SK-N-SH (cell line): ENCODE measurements at regions not wholly inside any gene's neighbourhood (a gene's known extent, or its start where the extent isn't known, plus 50 kb on each side); places are given as distances from the start of the nearest gene placed in this dataset.

Source experiments
- CTCF ChIA-PET: fragments of 300-600, 350-600 bp; formaldehyde crosslinking; extraction: SDS; loops from one replicate; lab custom pipeline; 2021; lab: Yijun Ruan, JAX
- POLR2A ChIA-PET: fragments of 350-600 bp; sonication (Branson Sonifier 250); formaldehyde crosslinking; extraction: SDS; loops from one replicate; lab custom pipeline; 2020; ENCODE audit warnings: antibody characterized with exemption, inconsistent platforms; lab: Yijun Ruan, JAX
- DNase-seq: peaks from one replicate; pipeline ENCODE4 v3.0.0; 2012
- H2AFZ ChIP-seq: fragments of 200-600 bp; sonication (generic); 2 replicates; pipeline ENCODE4 v1.8.1; 2016; ENCODE audit warnings: antibody characterized with exemption, mild to moderate bottlenecking, low read depth
- H3F3A ChIP-seq: fragments of 200-600 bp; sonication (generic); replicated peaks from 2 replicates; pipeline ENCODE3; 2016; ENCODE audit warnings: antibody characterized with exemption, mild to moderate bottlenecking; ENCODE audit not compliant: insufficient read depth
- H3K27ac ChIP-seq, 2 experiments: fragments of 200-500 bp in 1 of 2; fragments of 200-600 bp in 1 of 2; sonication (Bioruptor generic) in 1 of 2; sonication (generic), shearing (Covaris generic) in 1 of 2; 2 replicates each; pipeline versions ENCODE4 v1.5.1 to v1.6.1; 2014 to 2016; ENCODE audit warnings: low read depth in 2 of 2, inconsistent platforms in 1 of 2, low read length in 1 of 2, mild to moderate bottlenecking in 1 of 2, mixed read lengths in 1 of 2
- H3K27me3 ChIP-seq: fragments of 200-600 bp; sonication (generic), shearing (Covaris generic); 2 replicates; pipeline ENCODE4 v1.6.1; 2016; ENCODE audit warnings: mixed run types; ENCODE audit not compliant: insufficient read depth
- H3K36me3 ChIP-seq, 2 experiments: fragments of 200-500 bp in 1 of 2; fragments of 200-600 bp in 1 of 2; sonication (Bioruptor generic) in 1 of 2; sonication (generic) in 1 of 2; replicated peaks in 1 of 2; 2 replicates each; pipeline versions ENCODE3 to v1.5.1; 2014 to 2016; ENCODE audit warnings: low read length in 1 of 2, mild to moderate bottlenecking in 1 of 2; ENCODE audit not compliant: insufficient read depth in 2 of 2, control insufficient read depth in 1 of 2
- H3K4me1 ChIP-seq, 2 experiments: fragments of 200-500 bp in 1 of 2; fragments of 200-600 bp in 1 of 2; sonication (Bioruptor generic) in 1 of 2; sonication (generic), shearing (Covaris generic) in 1 of 2; 2 replicates each; pipeline versions ENCODE4 v1.5.1 to v1.6.1; 2014 to 2016; ENCODE audit warnings: low read depth in 1 of 2, low read length in 1 of 2, mixed run types in 1 of 2; ENCODE audit not compliant: insufficient read depth in 2 of 2, control insufficient read depth in 1 of 2
- H3K4me2 ChIP-seq: fragments of 200-600 bp; sonication (generic), shearing (Covaris generic); 2 replicates; pipeline ENCODE4 v1.6.1; 2017; ENCODE audit warnings: mixed run types
- H3K4me3 ChIP-seq, 2 experiments: fragments of 200-500 bp in 1 of 2; fragments of 200-600 bp in 1 of 2; sonication (Bioruptor generic) in 1 of 2; sonication (generic), shearing (Covaris generic) in 1 of 2; 2 replicates each; pipeline versions ENCODE4 v1.5.1 to v1.8.1; 2014 to 2016; ENCODE audit warnings: low read depth in 2 of 2, inconsistent platforms in 1 of 2, low read length in 1 of 2, mild to moderate bottlenecking in 1 of 2, mixed read lengths in 1 of 2, moderate library complexity in 1 of 2
- H3K79me2 ChIP-seq: fragments of 200-600 bp; sonication (generic); 2 replicates; pipeline ENCODE4 v1.8.1; 2017; ENCODE audit warnings: mild to moderate bottlenecking; ENCODE audit not compliant: insufficient read depth
- H3K9ac ChIP-seq: fragments of 200-600 bp; sonication (generic); 2 replicates; pipeline ENCODE4 v1.6.1; 2017; ENCODE audit warnings: mixed run types
- H3K9me2 ChIP-seq: fragments of 200-600 bp; sonication (generic); 2 replicates; pipeline ENCODE4 v1.6.1; 2017; ENCODE audit warnings: mixed run types
- H3K9me3 ChIP-seq: fragments of 200-600 bp; sonication (generic); 2 replicates; pipeline ENCODE4 v1.6.1; 2017; ENCODE audit warnings: mixed run types, mild to moderate bottlenecking, moderate library complexity
- H4K20me1 ChIP-seq: fragments of 200-600 bp; sonication (generic); 2 replicates; pipeline ENCODE4 v1.6.1; 2017; ENCODE audit warnings: mild to moderate bottlenecking, mixed run types; ENCODE audit not compliant: insufficient read depth
- CHD2 ChIP-seq: fragments of 150-350 bp; IDR thresholded peaks from 2 replicates; pipeline ENCODE4 v1.6.1; 2018; ENCODE audit warnings: low read length; ENCODE audit not compliant: partially characterized antibody
- ELF1 ChIP-seq: IDR thresholded peaks from 2 replicates; pipeline ENCODE4 v1.4.0; 2012
- EZH2phosphoT487 ChIP-seq: fragments of 200-600 bp; sonication (generic); IDR thresholded peaks from 2 replicates; pipeline ENCODE4 v1.6.1; 2017; ENCODE audit warnings: low read depth, mixed run types, mild to moderate bottlenecking, antibody characterized with exemption, moderate library complexity, borderline replicate concordance
- FOSL2 ChIP-seq: IDR thresholded peaks from 2 replicates; pipeline ENCODE4 v1.4.0; 2012; ENCODE audit warnings: low read depth, mild to moderate bottlenecking, moderate library complexity, borderline replicate concordance
- FOXJ3 ChIP-seq: sonication (generic); formaldehyde crosslinking; IDR thresholded peaks from 2 replicates; pipeline ENCODE4 v1.5.1; 2020; ENCODE audit warnings: mild to moderate bottlenecking, missing genetic modification reagents
- FOXM1 ChIP-seq: IDR thresholded peaks from 2 replicates; pipeline ENCODE4 v1.4.0; 2012; ENCODE audit warnings: low read depth, mild to moderate bottlenecking
- GABPA ChIP-seq: IDR thresholded peaks from 2 replicates; pipeline ENCODE4 v1.4.0; 2012; ENCODE audit warnings: low read depth, mild to moderate bottlenecking
- GATA2 ChIP-seq: sonication (generic); formaldehyde crosslinking; IDR thresholded peaks from 2 replicates; pipeline ENCODE4 v1.5.0; 2020; ENCODE audit warnings: mild to moderate bottlenecking, missing genetic modification reagents
- IRF3 ChIP-seq: fragments of 150-350 bp; IDR thresholded peaks from 2 replicates; pipeline ENCODE4 v1.6.1; 2016; ENCODE audit warnings: mild to moderate bottlenecking, low read depth, low read length
- JUND ChIP-seq: IDR thresholded peaks from 2 replicates; pipeline ENCODE4 v1.4.0; 2012
- MXI1 ChIP-seq: IDR thresholded peaks from 2 replicates; pipeline ENCODE4 v1.6.1; 2012; ENCODE audit warnings: mild to moderate bottlenecking, low read depth, low read length, improper control_type of control experiment
- PBX3 ChIP-seq: IDR thresholded peaks from 2 replicates; pipeline ENCODE4; 2012
- POLR2AphosphoS5 ChIP-seq: IDR thresholded peaks from 2 replicates; pipeline ENCODE4 v1.6.1; 2012; ENCODE audit warnings: low read depth, low read length
- RAD21 ChIP-seq: IDR thresholded peaks from 2 replicates; pipeline ENCODE4 v1.6.1; 2012; ENCODE audit warnings: mild to moderate bottlenecking, low read length
- REST ChIP-seq: IDR thresholded peaks from 2 replicates; pipeline ENCODE4 v1.6.1; 2012; ENCODE audit warnings: mild to moderate bottlenecking, low read depth, low read length, moderate library complexity
- RFX5 ChIP-seq: IDR thresholded peaks from 2 replicates; pipeline ENCODE4 v1.6.1; 2012; ENCODE audit warnings: mild to moderate bottlenecking, improper control_type of control experiment, low read length
- RXRA ChIP-seq: IDR thresholded peaks from 2 replicates; pipeline ENCODE4 v1.4.0; 2012; ENCODE audit warnings: low read depth, mild to moderate bottlenecking, borderline replicate concordance
- TAF1 ChIP-seq: IDR thresholded peaks from 2 replicates; pipeline ENCODE4 v1.6.1; 2012; ENCODE audit warnings: low read depth, mild to moderate bottlenecking, low read length, moderate library complexity, borderline replicate concordance
- USF1 ChIP-seq: IDR thresholded peaks from 2 replicates; pipeline ENCODE4 v1.4.0; 2012; ENCODE audit warnings: low read depth, borderline replicate concordance
- YY1 ChIP-seq: IDR thresholded peaks from 2 replicates; pipeline ENCODE4 v1.4.0; 2012; ENCODE audit warnings: low read depth, mild to moderate bottlenecking
- WGBS: methylation state at CpG from one replicate; pipeline ENCODE4 v1.1.6; 2017; ENCODE audit warnings: low lambda C conversion rate; 5-methylcytosine and 5-hydroxymethylcytosine counted together
- TF ChIP-seq, protein P1 (sequence below): fragments of 200-600 bp; sonication (generic); IDR thresholded peaks from 2 replicates; pipeline ENCODE4 v1.6.1; 2017; ENCODE audit warnings: antibody characterized with exemption, mild to moderate bottlenecking, moderate library complexity

DNA sequence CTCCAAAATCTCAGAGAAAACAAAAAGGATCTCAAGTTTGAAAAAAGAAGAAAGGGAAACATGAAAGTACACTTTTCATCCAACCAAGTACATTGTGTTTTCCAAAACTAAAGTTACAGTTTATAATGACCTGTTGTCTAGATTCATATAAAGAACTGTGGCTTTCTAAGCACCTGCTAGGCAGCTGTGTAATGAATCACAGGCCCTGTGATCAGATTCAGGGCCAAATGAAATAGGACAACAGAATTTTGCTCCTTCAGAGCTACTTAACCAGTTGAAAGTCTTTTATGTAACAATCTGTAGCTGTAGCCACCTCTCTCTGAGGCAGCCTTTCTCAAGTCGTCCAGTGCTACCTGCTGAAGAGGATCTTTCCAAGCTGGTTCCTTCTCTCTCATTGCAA is 960.0 kb upstream of the RAG2 start:
- Histone ChIP-seq H3K79me2 (no peaks in the 10 kb centered on the region), H3F3A (no peaks in the 10 kb centered on the region), H3K9me2 (no peaks in the 10 kb centered on the region), H3K4me3 (no peak overlapping the region), H3K36me3 (no peaks in the 10 kb centered on the region), H3K4me2 (no peak overlapping the region), H3K9ac (no peak overlapping the region), H3K9me3 (no peaks in the 10 kb centered on the region), H4K20me1 (no peaks in the 10 kb centered on the region), H3K27me3 (no peaks in the 10 kb centered on the region), H2AFZ (0 out of 2 replicates have a peak overlapping the region, but pooled peaks have one; percentile 8), H3K4me1 (peaks cover 3 to 15% of the 10 kb centered on the region in 2 experiments; a peak in 2 of 4 replicates), H3K27ac (no peak overlapping the region)
- TF ChIP-seq EZH2phosphoT487: no peak
- no peak for TF ChIP-seq IRF3
- TF ChIP-seq YY1: no peak
- no peak for TF ChIP-seq FOXJ3 (CRISPR knock-in tag)
- TF ChIP-seq GATA2 (CRISPR knock-in tag): no peak
- TF ChIP-seq PBX3: no peak
- TF ChIP-seq CHD2: no peak
- no peak for TF ChIP-seq USF1
- no peak for TF ChIP-seq RXRA
- no peak for TF ChIP-seq ELF1
- TF ChIP-seq POLR2AphosphoS5: no peak
- TF ChIP-seq MXI1: no peak
- TF ChIP-seq JUND: no peak
- no peak for TF ChIP-seq FOSL2
- POLR2A ChIA-PET: no interaction called here
- CTCF ChIA-PET: no interaction called here
- no peak for DNase-seq
- 24% methylated on average over 1 of the region's 1 CpG for WGBS

DNA sequence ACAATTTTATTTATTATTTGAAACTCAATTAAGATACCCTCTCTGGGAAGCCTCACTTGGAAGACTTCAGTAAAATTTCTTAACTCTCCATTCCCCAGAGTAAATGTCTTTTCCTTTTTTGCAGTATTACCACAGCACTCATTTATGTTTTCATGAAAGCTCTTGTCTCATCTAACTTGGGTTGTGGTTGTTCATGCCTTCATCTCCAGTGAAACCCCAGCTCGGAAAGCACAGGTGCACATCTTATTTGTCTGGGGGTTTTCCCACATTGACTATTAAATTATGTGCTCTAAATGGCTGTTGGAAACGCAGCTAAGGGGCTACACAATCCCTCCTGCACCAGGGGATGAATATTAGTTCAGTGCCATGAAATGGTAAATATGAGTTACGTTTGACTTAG is 954.2 kb upstream of the RAG2 start:
- H3K4me2 ChIP-seq: no peak overlapping the region
- no peak for TF ChIP-seq ELF1
- no peak for TF ChIP-seq RFX5
- no peak for TF ChIP-seq FOXM1
- no peak for TF ChIP-seq FOXJ3 (CRISPR knock-in tag)
- no peak for TF ChIP-seq REST
- TF ChIP-seq TAF1: no peak
- TF ChIP-seq RXRA: no peak
- no peak for TF ChIP-seq GABPA
- TF ChIP-seq, protein P1, sequence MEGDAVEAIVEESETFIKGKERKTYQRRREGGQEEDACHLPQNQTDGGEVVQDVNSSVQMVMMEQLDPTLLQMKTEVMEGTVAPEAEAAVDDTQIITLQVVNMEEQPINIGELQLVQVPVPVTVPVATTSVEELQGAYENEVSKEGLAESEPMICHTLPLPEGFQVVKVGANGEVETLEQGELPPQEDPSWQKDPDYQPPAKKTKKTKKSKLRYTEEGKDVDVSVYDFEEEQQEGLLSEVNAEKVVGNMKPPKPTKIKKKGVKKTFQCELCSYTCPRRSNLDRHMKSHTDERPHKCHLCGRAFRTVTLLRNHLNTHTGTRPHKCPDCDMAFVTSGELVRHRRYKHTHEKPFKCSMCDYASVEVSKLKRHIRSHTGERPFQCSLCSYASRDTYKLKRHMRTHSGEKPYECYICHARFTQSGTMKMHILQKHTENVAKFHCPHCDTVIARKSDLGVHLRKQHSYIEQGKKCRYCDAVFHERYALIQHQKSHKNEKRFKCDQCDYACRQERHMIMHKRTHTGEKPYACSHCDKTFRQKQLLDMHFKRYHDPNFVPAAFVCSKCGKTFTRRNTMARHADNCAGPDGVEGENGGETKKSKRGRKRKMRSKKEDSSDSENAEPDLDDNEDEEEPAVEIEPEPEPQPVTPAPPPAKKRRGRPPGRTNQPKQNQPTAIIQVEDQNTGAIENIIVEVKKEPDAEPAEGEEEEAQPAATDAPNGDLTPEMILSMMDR: no peak
- no peak for TF ChIP-seq RAD21

More for the DNA sequence above, 954.2 kb upstream of the RAG2 start:
- DNase-seq: no peak
- Histone ChIP-seq H3K9me2 (no peaks in the 10 kb centered on the region), H3K9me3 (no peaks in the 10 kb centered on the region), H3K79me2 (no peaks in the 10 kb centered on the region), H3K4me1 (no peaks in the 10 kb centered on the region), H3K36me3 (no peaks in the 10 kb centered on the region), H2AFZ (no peak overlapping the region), H3K4me3 (no peak overlapping the region), H3K27ac (no peak overlapping the region), H4K20me1 (no peaks in the 10 kb centered on the region), H3K27me3 (no peaks in the 10 kb centered on the region), H3F3A (no peaks in the 10 kb centered on the region), H3K9ac (no peak overlapping the region)
- 19% methylated on average over 3 of the region's 3 CpGs for WGBS
- ChIA-PET POLR2A (no interaction called here), CTCF (interaction anchor here (1.3 kb wide), 1 partner anchor 8 kb away, joined by 4 read pairs; no protein-coding TSS in a partner anchor)
